Ishikawa (cell line): ENCODE measurements at regions not wholly inside any gene's neighbourhood (a gene's known extent, or its start where the extent isn't known, plus 50 kb on each side); places are given as distances from the start of the nearest gene placed in this dataset.

Experiments used
- EP300 ChIP-seq: IDR thresholded peaks from 2 replicates; pipeline ENCODE4 v1.6.1; 2012; ENCODE audit warnings: borderline replicate concordance
- FOXM1 ChIP-seq: IDR thresholded peaks from 2 replicates; pipeline ENCODE4 v1.6.1; 2012; ENCODE audit warnings: low read depth, borderline replicate concordance
- REST ChIP-seq: IDR thresholded peaks from 2 replicates; pipeline ENCODE4 v1.6.1; 2012; ENCODE audit warnings: low read depth, mild to moderate bottlenecking
- USF1 ChIP-seq: IDR thresholded peaks from 2 replicates; pipeline ENCODE4 v1.6.1; 2012

- TF ChIP-seq USF1 (no peak), REST (no peak), FOXM1 (no peak), EP300 (no peak)
These were observed 165.9 kb upstream of the PREP start for GRCh38 chr6:105568751-105569150.
